ENCODE measurements at regions not wholly inside any gene's neighbourhood (a gene's known extent, or its start where the extent isn't known, plus 50 kb on each side); places are given as distances from the start of the nearest gene placed in this dataset.

DNA sequence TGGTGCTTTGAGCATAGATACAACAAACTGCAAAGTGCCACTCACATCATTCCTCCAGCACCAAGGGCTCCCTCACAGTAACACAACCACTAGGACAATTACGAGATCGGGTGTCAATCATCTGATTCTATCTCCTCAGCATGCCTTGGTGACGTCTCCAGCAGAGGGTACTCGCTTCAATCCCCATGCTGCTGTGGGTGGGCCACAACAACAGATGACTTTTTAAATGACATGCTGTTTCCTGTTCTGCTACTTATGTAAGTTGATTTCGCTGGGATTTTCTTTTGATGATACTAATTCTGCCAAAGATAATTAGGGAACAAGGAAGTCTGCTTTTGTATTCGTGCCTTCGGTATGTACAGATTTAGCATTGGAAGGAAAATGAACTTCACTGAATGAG lies 1113.0 kb downstream of the BCL11A start:
- ATAC-seq (ENCODE audit: low FRiP score) (no peak), DNase-seq (no peak)
- intact Hi-C loops (cut with DNase I) = no loop called here
- 84 to 85% methylated on average over 7 of the region's 7 CpGs for WGBS, 2 donors
- H3K4me1 ChIP-seq (ENCODE audit: control insufficient read depth in 1 of 2, insufficient read depth in 2 of 2, low read length in 2 of 2) = no peaks in the 10 kb centered on the region
- H3K9me3 ChIP-seq (ENCODE audit: control insufficient read depth, low read length) = no peaks in the 10 kb centered on the region
- H3K36me3 ChIP-seq (ENCODE audit: control insufficient read depth in 1 of 2, insufficient read depth in 2 of 2, low read length in 1 of 2) = no peaks in the 10 kb centered on the region
- H3K27ac ChIP-seq (ENCODE audit: low read depth in 1 of 2, low read length in 2 of 2) = no peak overlapping the region
- no peaks in the 10 kb centered on the region for H3K27me3 ChIP-seq (ENCODE audit: control insufficient read depth in 1 of 2, insufficient read depth in 2 of 2, low read length in 1 of 2)
- no peak overlapping the region for H3K4me3 ChIP-seq (ENCODE audit: low read length in 2 of 2)

DNA sequence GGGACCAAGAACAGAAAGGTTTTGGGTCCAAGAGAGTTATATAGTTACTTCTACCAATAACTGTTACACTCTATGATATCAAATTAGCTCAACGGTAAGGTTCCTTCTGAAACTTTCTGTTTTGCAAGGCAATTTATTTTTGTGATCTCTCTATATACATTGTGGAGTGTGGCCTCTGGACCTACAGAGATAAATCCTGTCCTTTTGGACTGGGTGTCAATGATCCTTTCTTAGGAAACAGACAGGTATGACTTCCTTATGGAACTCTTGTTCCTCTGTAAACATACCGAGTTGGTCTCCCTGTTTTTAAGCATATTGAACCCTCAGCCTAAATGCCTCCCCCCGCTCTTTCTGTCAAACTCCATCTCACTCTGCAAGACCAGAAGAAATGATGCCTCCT lies 1117.8 kb downstream of the BCL11A start:
- no peak for ATAC-seq (ENCODE audit: low FRiP score)
- H3K36me3 ChIP-seq (ENCODE audit: control insufficient read depth in 1 of 2, insufficient read depth in 2 of 2, low read length in 1 of 2) = no peaks in the 10 kb centered on the region
- H3K27ac ChIP-seq (ENCODE audit: low read depth in 1 of 2, low read length in 2 of 2) = no peak overlapping the region
- intact Hi-C loops (cut with DNase I) = no loop called here
- WGBS, 2 donors = 88 to 91% methylated on average over 3 of the region's 3 CpGs
- H3K4me3 ChIP-seq (ENCODE audit: low read length in 2 of 2) = no peak overlapping the region
- no peak for DNase-seq
- H3K27me3 ChIP-seq (ENCODE audit: control insufficient read depth in 1 of 2, insufficient read depth in 2 of 2, low read length in 1 of 2) = no peaks in the 10 kb centered on the region
- no peaks in the 10 kb centered on the region for H3K4me1 ChIP-seq (ENCODE audit: control insufficient read depth in 1 of 2, insufficient read depth in 2 of 2, low read length in 2 of 2)
- peaks cover 1% of the 10 kb centered on the region for H3K9me3 ChIP-seq (ENCODE audit: control insufficient read depth, low read length)

DNA sequence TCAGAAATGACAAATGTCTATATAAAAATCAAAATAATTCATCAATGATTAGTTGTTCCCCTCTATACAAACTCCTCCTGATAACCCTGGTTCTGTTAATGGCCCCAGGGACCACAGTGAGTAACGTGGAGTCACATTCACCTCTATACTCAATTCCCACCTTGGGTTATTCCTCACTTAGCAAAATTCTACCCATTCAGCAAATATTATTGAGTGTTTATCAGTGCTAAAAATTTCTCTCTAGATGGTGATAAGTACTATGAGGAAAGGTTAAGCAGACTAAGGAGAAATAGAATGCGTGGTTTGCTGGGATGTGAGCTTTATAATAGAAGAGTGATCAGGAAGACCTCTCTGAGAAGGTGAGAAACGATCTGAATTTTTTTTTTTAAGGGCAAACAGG lies 1124.5 kb downstream of the BCL11A start:
- Histone ChIP-seq H3K9me3 (ENCODE audit: control insufficient read depth, low read length) (peaks cover 1% of the 10 kb centered on the region), H3K4me3 (ENCODE audit: low read length in 2 of 2) (no peak overlapping the region), H3K36me3 (ENCODE audit: control insufficient read depth in 1 of 2, insufficient read depth in 2 of 2, low read length in 1 of 2) (no peaks in the 10 kb centered on the region), H3K27ac (ENCODE audit: low read depth in 1 of 2, low read length in 2 of 2) (no peak overlapping the region), H3K27me3 (ENCODE audit: control insufficient read depth in 1 of 2, insufficient read depth in 2 of 2, low read length in 1 of 2) (no peaks in the 10 kb centered on the region), H3K4me1 (ENCODE audit: control insufficient read depth in 1 of 2, insufficient read depth in 2 of 2, low read length in 2 of 2) (no peaks in the 10 kb centered on the region)
- no peak for ATAC-seq (ENCODE audit: low FRiP score)
- no peak for DNase-seq
- 83 to 86% methylated on average over 3 of the region's 3 CpGs for WGBS, 2 donors
- intact Hi-C loops (cut with DNase I) = no loop called here

DNA sequence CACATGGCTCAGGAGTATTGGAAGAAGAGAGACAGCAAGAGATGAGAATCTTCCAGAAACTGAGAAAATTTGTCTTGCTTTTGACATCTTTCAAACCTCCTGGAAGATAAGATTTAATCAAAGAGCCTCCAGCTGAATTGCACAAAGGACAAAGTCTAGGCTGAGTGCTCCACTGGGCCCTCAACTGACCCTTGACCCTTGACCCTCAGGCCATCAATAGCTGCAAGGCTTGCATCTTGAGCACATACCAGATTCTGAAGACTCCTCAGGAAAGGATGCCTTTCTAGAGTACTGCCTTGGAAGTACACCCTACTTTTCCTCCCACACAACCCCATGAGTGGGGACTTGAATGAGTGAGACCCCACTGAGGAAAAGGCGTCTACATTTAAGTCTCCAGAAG lies 1125.5 kb downstream of the BCL11A start:
- no peak overlapping the region for H3K4me3 ChIP-seq (ENCODE audit: low read length in 2 of 2)
- H3K36me3 ChIP-seq (ENCODE audit: control insufficient read depth in 1 of 2, insufficient read depth in 2 of 2, low read length in 1 of 2) = no peaks in the 10 kb centered on the region
- ATAC-seq (ENCODE audit: low FRiP score) (no peak), DNase-seq (no peak)
- peaks cover 1% of the 10 kb centered on the region for H3K9me3 ChIP-seq (ENCODE audit: control insufficient read depth, low read length)
- H3K27ac ChIP-seq (ENCODE audit: low read depth in 1 of 2, low read length in 2 of 2) = no peak overlapping the region
- WGBS, 2 donors = 94 to 100% methylated on average over 1 of the region's 1 CpG
- H3K27me3 ChIP-seq (ENCODE audit: control insufficient read depth in 1 of 2, insufficient read depth in 2 of 2, low read length in 1 of 2) = no peaks in the 10 kb centered on the region
- H3K4me1 ChIP-seq (ENCODE audit: control insufficient read depth in 1 of 2, insufficient read depth in 2 of 2, low read length in 2 of 2) = no peaks in the 10 kb centered on the region
- intact Hi-C loops (cut with DNase I) = no loop called here

- WGBS, 2 donors = 60 to 72% methylated on average over 3 of the region's 3 CpGs
Measured at GRCh38 chr2:59425247-59425646, 1128.2 kb downstream of the BCL11A start.

GRCh38 chr2:59413751-59414570 lies 1139.5 kb downstream of the BCL11A start:
- no peak for DNase-seq
- Histone ChIP-seq H3K36me3 (ENCODE audit: control insufficient read depth in 1 of 2, insufficient read depth in 2 of 2, low read length in 1 of 2) (no peaks in the 10 kb centered on the region), H3K9me3 (ENCODE audit: control insufficient read depth, low read length) (no peaks in the 10 kb centered on the region), H3K27me3 (ENCODE audit: control insufficient read depth in 1 of 2, insufficient read depth in 2 of 2, low read length in 1 of 2) (no peaks in the 10 kb centered on the region), H3K4me1 (ENCODE audit: control insufficient read depth in 1 of 2, insufficient read depth in 2 of 2, low read length in 2 of 2) (no peaks in the 10 kb centered on the region), H3K4me3 (ENCODE audit: low read length in 2 of 2) (no peak overlapping the region), H3K27ac (ENCODE audit: low read depth in 1 of 2, low read length in 2 of 2) (no peak overlapping the region)
- intact Hi-C loops (cut with DNase I) = no loop called here
- 81 to 83% methylated on average over 11 of the region's 11 CpGs for WGBS, 2 donors
- no peak for ATAC-seq (ENCODE audit: low FRiP score)

More at GRCh38 chr2:59425247-59425646, 1128.2 kb downstream of the BCL11A start:
- peaks cover 0 to 2% of the 10 kb centered on the region in 2 donors for H3K4me1 ChIP-seq (ENCODE audit: control insufficient read depth in 1 of 2, insufficient read depth in 2 of 2, low read length in 2 of 2)
- no peak for ATAC-seq (ENCODE audit: low FRiP score)
- H3K27ac ChIP-seq (ENCODE audit: low read depth in 1 of 2, low read length in 2 of 2) = no peak overlapping the region
- H3K27me3 ChIP-seq (ENCODE audit: control insufficient read depth in 1 of 2, insufficient read depth in 2 of 2, low read length in 1 of 2) = no peaks in the 10 kb centered on the region
- intact Hi-C loops (cut with DNase I) = no loop called here
- no peaks in the 10 kb centered on the region for H3K36me3 ChIP-seq (ENCODE audit: control insufficient read depth in 1 of 2, insufficient read depth in 2 of 2, low read length in 1 of 2)
- H3K9me3 ChIP-seq (ENCODE audit: control insufficient read depth, low read length) = no peaks in the 10 kb centered on the region
- H3K4me3 ChIP-seq (ENCODE audit: low read length in 2 of 2) = no peak overlapping the region
- no peak for DNase-seq

- Histone ChIP-seq H3K36me3 (ENCODE audit: control insufficient read depth in 1 of 2, insufficient read depth in 2 of 2, low read length in 1 of 2) (no peaks in the 10 kb centered on the region), H3K4me1 (ENCODE audit: control insufficient read depth in 1 of 2, insufficient read depth in 2 of 2, low read length in 2 of 2) (no peaks in the 10 kb centered on the region), H3K27ac (ENCODE audit: low read depth in 1 of 2, low read length in 2 of 2) (no peak overlapping the region), H3K27me3 (ENCODE audit: control insufficient read depth in 1 of 2, insufficient read depth in 2 of 2, low read length in 1 of 2) (no peaks in the 10 kb centered on the region), H3K4me3 (ENCODE audit: low read length in 2 of 2) (no peak overlapping the region), H3K9me3 (ENCODE audit: control insufficient read depth, low read length) (no peaks in the 10 kb centered on the region)
- 91 to 92% methylated on average over 2 of the region's 2 CpGs for WGBS, 2 donors
- intact Hi-C loops (cut with DNase I) = no loop called here
- ATAC-seq (ENCODE audit: low FRiP score) (no peak), DNase-seq (no peak)
Measured at GRCh38 chr2:59399126-59399525, 1154.3 kb downstream of the BCL11A start.

- H3K4me3 ChIP-seq (ENCODE audit: low read length in 2 of 2) = no peak overlapping the region
- ATAC-seq (ENCODE audit: low FRiP score) (no peak), DNase-seq (no peak)
- H3K27me3 ChIP-seq (ENCODE audit: control insufficient read depth in 1 of 2, insufficient read depth in 2 of 2, low read length in 1 of 2) = no peaks in the 10 kb centered on the region
- H3K4me1 ChIP-seq (ENCODE audit: control insufficient read depth in 1 of 2, insufficient read depth in 2 of 2, low read length in 2 of 2) = no peaks in the 10 kb centered on the region
- no peak overlapping the region for H3K27ac ChIP-seq (ENCODE audit: low read depth in 1 of 2, low read length in 2 of 2)
- H3K36me3 ChIP-seq (ENCODE audit: control insufficient read depth in 1 of 2, insufficient read depth in 2 of 2, low read length in 1 of 2) = no peaks in the 10 kb centered on the region
- intact Hi-C loops (cut with DNase I) = no loop called here
- no peaks in the 10 kb centered on the region for H3K9me3 ChIP-seq (ENCODE audit: control insufficient read depth, low read length)
Measured at GRCh38 chr2:59398081-59398480, 1155.4 kb downstream of the BCL11A start.

GRCh38 chr2:59395119-59395518 lies 1154.0 kb upstream of the FANCL start:
- Histone ChIP-seq H3K4me1 (ENCODE audit: control insufficient read depth in 1 of 2, insufficient read depth in 2 of 2, low read length in 2 of 2) (no peaks in the 10 kb centered on the region), H3K4me3 (ENCODE audit: low read length in 2 of 2) (no peak overlapping the region), H3K9me3 (ENCODE audit: control insufficient read depth, low read length) (no peaks in the 10 kb centered on the region), H3K27me3 (ENCODE audit: control insufficient read depth in 1 of 2, insufficient read depth in 2 of 2, low read length in 1 of 2) (no peaks in the 10 kb centered on the region), H3K27ac (ENCODE audit: low read depth in 1 of 2, low read length in 2 of 2) (no peak overlapping the region), H3K36me3 (ENCODE audit: control insufficient read depth in 1 of 2, insufficient read depth in 2 of 2, low read length in 1 of 2) (no peaks in the 10 kb centered on the region)
- intact Hi-C loops (cut with DNase I) = no loop called here
- 96 to 99% methylated on average over 4 of the region's 4 CpGs for WGBS, 2 donors
- DNase-seq (no peak), ATAC-seq (ENCODE audit: low FRiP score) (no peak)
